ENCODE measurements at regions not wholly inside any gene's neighbourhood (a gene's known extent, or its start where the extent isn't known, plus 50 kb on each side); places are given as distances from the start of the nearest gene placed in this dataset.

GRCh38 chr9:81499594-81499993, 189.8 kb downstream of the TLE1 start:
- no peaks in the 10 kb centered on the region for H3K9me1 ChIP-seq (replicated peaks; ENCODE audit: control insufficient read depth, extremely low read depth, insufficient read depth, low read length)
- H3K4me1 ChIP-seq (ENCODE audit: control insufficient read depth, extremely low read depth, insufficient read depth, low read length) = no peaks in the 10 kb centered on the region
- no peaks in the 10 kb centered on the region for H3K36me3 ChIP-seq (ENCODE audit: control insufficient read depth in 2 of 2, extremely low read depth in 1 of 2, insufficient read depth in 2 of 2, low read length in 2 of 2)
- FAIRE-seq (no peak), DNase-seq (ENCODE audit: low read depth, low spot score) (no peak)
- TF ChIP-seq CTCF (IDR thresholded peaks at IDR 0.05; ENCODE audit: extremely low read depth in 1 of 2, insufficient read depth in 1 of 2, low read depth in 1 of 2, low read length in 2 of 2) = no peak
- no peak for TF ChIP-seq FOS (IDR thresholded peaks at IDR 0.05; ENCODE audit: borderline replicate concordance, insufficient read depth, low read length)
- no peak for TF ChIP-seq EZH2 (IDR thresholded peaks at IDR 0.05; ENCODE audit: borderline replicate concordance, low read depth, low read length, severe bottlenecking)
- TF ChIP-seq MAX (IDR thresholded peaks at IDR 0.05; ENCODE audit: insufficient read depth, insufficient read length) = no peak
- TF ChIP-seq JUN (IDR thresholded peaks at IDR 0.05; ENCODE audit: borderline replicate concordance, insufficient read depth, insufficient read length, low read depth) = no peak
- no peak for TF ChIP-seq MYC (IDR thresholded peaks at IDR 0.05; ENCODE audit: low read depth, low read length)
- no peak for TF ChIP-seq GATA2 (IDR thresholded peaks at IDR 0.05; ENCODE audit: insufficient read depth, insufficient read length, low read depth, low read length)
- no peak for TF ChIP-seq POLR2AphosphoS5 (IDR thresholded peaks at IDR 0.05; ENCODE audit: insufficient read depth, low read depth, low read length)
- TF ChIP-seq POLR2A (IDR thresholded peaks at IDR 0.05; ENCODE audit: low read depth, low read length) = no peak
- POLR2A ChIA-PET = no interaction called here
- intact Hi-C loops (cut with micrococcal nuclease) (no loop called here), dilution Hi-C loops (cut with MboI; ENCODE audit: extremely low pct_ligation_motif_present, low sequenced_read_pairs) (no loop called here)
- H3K79me2 ChIP-seq (ENCODE audit: control insufficient read depth, insufficient read depth, low read length) = no peaks in the 10 kb centered on the region
- CTCF ChIA-PET = no interaction called here
- H3K4me3 ChIP-seq (replicated peaks in 1 of 3; ENCODE audit: insufficient read depth in 1 of 3, low read depth in 1 of 3, low read length in 3 of 3) = no peak overlapping the region
- no peaks in the 10 kb centered on the region for H4K20me1 ChIP-seq (replicated peaks; ENCODE audit: control insufficient read depth, extremely low read depth, insufficient read depth, low read length)
- H3K9ac ChIP-seq (replicated peaks; ENCODE audit: extremely low read depth, insufficient read depth, low read length) = no peak overlapping the region
- H3K27me3 ChIP-seq (ENCODE audit: control insufficient read depth in 2 of 2, insufficient read depth in 2 of 2, low read length in 2 of 2) = no peaks in the 10 kb centered on the region
- no peak overlapping the region for H3K4me2 ChIP-seq (ENCODE audit: insufficient read depth, low read length)
- no peak overlapping the region for H3K27ac ChIP-seq (ENCODE audit: insufficient read depth, low read depth, low read length)
- H2AFZ ChIP-seq (ENCODE audit: low read depth, low read length) = no peak overlapping the region
- no peaks in the 10 kb centered on the region for H3K9me3 ChIP-seq (replicated peaks; ENCODE audit: control insufficient read depth, insufficient read depth, low read length)
- no TSS peak for BruUV-seq (replicated peaks)
